Peyer's patch (tissue), 4 donors: ENCODE measurements at regions not wholly inside any gene's neighbourhood (a gene's known extent, or its start where the extent isn't known, plus 50 kb on each side); places are given as distances from the start of the nearest gene placed in this dataset.

Source experiments
- DNase-seq, 3 donors: peaks; one replicate each; pipeline ENCODE4 v3.0.0-alpha.2; 2017 to 2019
- H3K27ac ChIP-seq, 4 donors: fragments of 200-600 bp; sonication (generic); one replicate each; pipeline ENCODE4 v1.5.1; 2016 to 2019
- H3K27me3 ChIP-seq, 2 donors: fragments of 200-600 bp; sonication (generic); one replicate each; pipeline ENCODE4 v1.5.1; 2019
- H3K36me3 ChIP-seq, 3 donors: fragments of 200-600 bp; sonication (generic); one replicate each; pipeline ENCODE4 v1.5.1; 2016 to 2019
- H3K4me1 ChIP-seq, 4 donors: fragments of 200-600 bp; sonication (generic); one replicate each; pipeline ENCODE4 v1.5.1; 2016 to 2019
- H3K4me3 ChIP-seq, 4 donors: fragments of 200-600 bp; sonication (generic); 1 replicate in 3 of 4; 2 replicates in 1 of 4; pipeline ENCODE4 v1.5.1; 2016 to 2019; ENCODE audit warnings: mild to moderate bottlenecking in 1 of 4
- H3K9me3 ChIP-seq, 4 donors: fragments of 200-600 bp; sonication (generic); one replicate each; pipeline ENCODE4 v1.5.1; 2016 to 2019; ENCODE audit warnings: mild to moderate bottlenecking in 1 of 4
- POLR2A ChIP-seq, 2 donors: fragments of 450-650 bp; IDR thresholded peaks; one replicate each; pipeline ENCODE4 v1.5.1; 2017; ENCODE audit warnings: antibody characterized with exemption in 2 of 2, mild to moderate bottlenecking in 2 of 2, moderate library complexity in 2 of 2
- TF ChIP-seq, protein P1 (sequence below), 6 experiments: fragments of 450-650 bp in 4 of 6; fragments of 200-600 bp in 2 of 6; sonication (generic) in 1 of 6; IDR thresholded peaks; one replicate each; pipeline ENCODE4 v1.5.1; 2017 to 2019; ENCODE audit warnings: antibody characterized with exemption in 6 of 6, mild to moderate bottlenecking in 3 of 6, moderate library complexity in 1 of 6

GRCh38 chr15:67944010-67944641 lies 104.3 kb upstream of the RNU6-1 start:
- H3K36me3 ChIP-seq: no peaks in the 10 kb centered on the region
- no peak for DNase-seq
- H3K27ac ChIP-seq: no peak overlapping the region
- H3K4me1 ChIP-seq: no peaks in the 10 kb centered on the region
- H3K4me3 ChIP-seq: no peak overlapping the region
- no peak for TF ChIP-seq POLR2A (IDR thresholded peaks at IDR 0.05)
- TF ChIP-seq, protein P1, sequence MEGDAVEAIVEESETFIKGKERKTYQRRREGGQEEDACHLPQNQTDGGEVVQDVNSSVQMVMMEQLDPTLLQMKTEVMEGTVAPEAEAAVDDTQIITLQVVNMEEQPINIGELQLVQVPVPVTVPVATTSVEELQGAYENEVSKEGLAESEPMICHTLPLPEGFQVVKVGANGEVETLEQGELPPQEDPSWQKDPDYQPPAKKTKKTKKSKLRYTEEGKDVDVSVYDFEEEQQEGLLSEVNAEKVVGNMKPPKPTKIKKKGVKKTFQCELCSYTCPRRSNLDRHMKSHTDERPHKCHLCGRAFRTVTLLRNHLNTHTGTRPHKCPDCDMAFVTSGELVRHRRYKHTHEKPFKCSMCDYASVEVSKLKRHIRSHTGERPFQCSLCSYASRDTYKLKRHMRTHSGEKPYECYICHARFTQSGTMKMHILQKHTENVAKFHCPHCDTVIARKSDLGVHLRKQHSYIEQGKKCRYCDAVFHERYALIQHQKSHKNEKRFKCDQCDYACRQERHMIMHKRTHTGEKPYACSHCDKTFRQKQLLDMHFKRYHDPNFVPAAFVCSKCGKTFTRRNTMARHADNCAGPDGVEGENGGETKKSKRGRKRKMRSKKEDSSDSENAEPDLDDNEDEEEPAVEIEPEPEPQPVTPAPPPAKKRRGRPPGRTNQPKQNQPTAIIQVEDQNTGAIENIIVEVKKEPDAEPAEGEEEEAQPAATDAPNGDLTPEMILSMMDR (IDR thresholded peaks at IDR 0.05): no peak
- no peaks in the 10 kb centered on the region for H3K9me3 ChIP-seq
- H3K27me3 ChIP-seq: no peaks in the 10 kb centered on the region

GRCh38 chr15:67945131-67945530 lies 105.3 kb upstream of the RNU6-1 start:
- no peaks in the 10 kb centered on the region for H3K27me3 ChIP-seq
- no peaks in the 10 kb centered on the region for H3K36me3 ChIP-seq
- no peaks in the 10 kb centered on the region for H3K4me1 ChIP-seq
- no peaks in the 10 kb centered on the region for H3K9me3 ChIP-seq
- TF ChIP-seq, protein P1 (IDR thresholded peaks at IDR 0.05): no peak
- no peak for TF ChIP-seq POLR2A (IDR thresholded peaks at IDR 0.05)
- DNase-seq: no peak
- H3K4me3 ChIP-seq: no peak overlapping the region
- no peak overlapping the region for H3K27ac ChIP-seq

GRCh38 chr15:67945951-67946700 lies 106.3 kb upstream of the RNU6-1 start:
- Histone ChIP-seq H3K9me3 (no peaks in the 10 kb centered on the region), H3K36me3 (no peaks in the 10 kb centered on the region), H3K4me3 (no peak overlapping the region), H3K27me3 (no peaks in the 10 kb centered on the region), H3K27ac (no peak overlapping the region), H3K4me1 (no peaks in the 10 kb centered on the region)
- DNase-seq: no peak
- TF ChIP-seq, protein P1 (IDR thresholded peaks at IDR 0.05): no peak
- TF ChIP-seq POLR2A (IDR thresholded peaks at IDR 0.05): no peak

- no peak overlapping the region for H3K4me3 ChIP-seq
- TF ChIP-seq POLR2A (IDR thresholded peaks at IDR 0.05): no peak
- TF ChIP-seq, protein P1 (IDR thresholded peaks at IDR 0.05): no peak
- no peak overlapping the region for H3K27ac ChIP-seq
- DNase-seq: no peak
- no peaks in the 10 kb centered on the region for H3K9me3 ChIP-seq
- H3K4me1 ChIP-seq: no peaks in the 10 kb centered on the region
- no peaks in the 10 kb centered on the region for H3K27me3 ChIP-seq
- H3K36me3 ChIP-seq: no peaks in the 10 kb centered on the region
These were observed 106.9 kb upstream of the RNU6-1 start for GRCh38 chr15:67946701-67947100.

- Histone ChIP-seq H3K9me3 (no peaks in the 10 kb centered on the region), H3K4me1 (no peaks in the 10 kb centered on the region), H3K4me3 (no peak overlapping the region), H3K36me3 (no peaks in the 10 kb centered on the region), H3K27me3 (no peaks in the 10 kb centered on the region), H3K27ac (no peak overlapping the region)
- no peak for TF ChIP-seq POLR2A (IDR thresholded peaks at IDR 0.05)
- TF ChIP-seq, protein P1 (IDR thresholded peaks at IDR 0.05): no peak
- no peak for DNase-seq
These were observed 106.7 kb upstream of the PIAS1 start for GRCh38 chr15:67947254-67948039.
